ENCODE measurements at regions not wholly inside any gene's neighbourhood (a gene's known extent, or its start where the extent isn't known, plus 50 kb on each side); places are given as distances from the start of the nearest gene placed in this dataset.
"Not testable (repeated sequence)": the region's sequence is repeated elsewhere in the genome, so short reads cannot be mapped to it uniquely, and the experiment has no call there.

- no peak for TF ChIP-seq CTCF (conservative IDR thresholded peaks at IDR 0.05)
Observed at GRCh38 chr3:18716101-18716500, 291.0 kb upstream of the SATB1 start.

GRCh38 chr3:18715208-18715607, 290.1 kb upstream of the SATB1 start:
- TF ChIP-seq CTCF (conservative IDR thresholded peaks at IDR 0.05) = no peak

More at GRCh38 chr3:18716101-18716500, 291.0 kb upstream of the SATB1 start:
- no peak overlapping the region for H3K27ac ChIP-seq

GRCh38 chr3:18713577-18713951, 288.4 kb upstream of the SATB1 start:
- no peak for TF ChIP-seq CTCF (conservative IDR thresholded peaks at IDR 0.05)

More at GRCh38 chr3:18715208-18715607, 290.1 kb upstream of the SATB1 start:
- no peak overlapping the region for H3K27ac ChIP-seq

GRCh38 chr3:18712713-18713576, 287.8 kb upstream of the SATB1 start:
- no peak overlapping the region for H3K27ac ChIP-seq
- no peak for TF ChIP-seq CTCF (conservative IDR thresholded peaks at IDR 0.05)

More at GRCh38 chr3:18713577-18713951, 288.4 kb upstream of the SATB1 start:
- no peak overlapping the region for H3K27ac ChIP-seq

GRCh38 chr3:18704326-18704725, 279.2 kb upstream of the SATB1 start:
- H3K27ac ChIP-seq = no peak overlapping the region
- no peak for TF ChIP-seq CTCF (conservative IDR thresholded peaks at IDR 0.05)

GRCh38 chr3:18703798-18704197, 278.7 kb upstream of the SATB1 start:
- no peak for TF ChIP-seq CTCF (conservative IDR thresholded peaks at IDR 0.05)
- no peak overlapping the region for H3K27ac ChIP-seq

- H3K27ac ChIP-seq = not testable (repeated sequence)
Observed at GRCh38 chr3:18693588-18694329, 268.6 kb upstream of the SATB1 start.

Measured in VCaP (cell line).